SK-N-SH (cell line): ENCODE measurements at regions not wholly inside any gene's neighbourhood (a gene's known extent, or its start where the extent isn't known, plus 50 kb on each side); places are given as distances from the start of the nearest gene placed in this dataset.

Experiments
- CTCF ChIA-PET: fragments of 300-600, 350-600 bp; formaldehyde crosslinking; extraction: SDS; loops from one replicate; lab custom pipeline; 2021; lab: Yijun Ruan, JAX
- POLR2A ChIA-PET: fragments of 350-600 bp; sonication (Branson Sonifier 250); formaldehyde crosslinking; extraction: SDS; loops from one replicate; lab custom pipeline; 2020; ENCODE audit warnings: antibody characterized with exemption, inconsistent platforms; lab: Yijun Ruan, JAX
- DNase-seq: peaks from one replicate; pipeline ENCODE4 v3.0.0; 2012
- H2AFZ ChIP-seq: fragments of 200-600 bp; sonication (generic); 2 replicates; pipeline ENCODE4 v1.8.1; 2016; ENCODE audit warnings: antibody characterized with exemption, mild to moderate bottlenecking, low read depth
- H3F3A ChIP-seq: fragments of 200-600 bp; sonication (generic); replicated peaks from 2 replicates; pipeline ENCODE3; 2016; ENCODE audit warnings: antibody characterized with exemption, mild to moderate bottlenecking; ENCODE audit not compliant: insufficient read depth
- H3K27ac ChIP-seq, 2 experiments: fragments of 200-500 bp in 1 of 2; fragments of 200-600 bp in 1 of 2; sonication (Bioruptor generic) in 1 of 2; sonication (generic), shearing (Covaris generic) in 1 of 2; 2 replicates each; pipeline versions ENCODE4 v1.5.1 to v1.6.1; 2014 to 2016; ENCODE audit warnings: low read depth in 2 of 2, inconsistent platforms in 1 of 2, low read length in 1 of 2, mild to moderate bottlenecking in 1 of 2, mixed read lengths in 1 of 2
- H3K27me3 ChIP-seq: fragments of 200-600 bp; sonication (generic), shearing (Covaris generic); 2 replicates; pipeline ENCODE4 v1.6.1; 2016; ENCODE audit warnings: mixed run types; ENCODE audit not compliant: insufficient read depth
- H3K36me3 ChIP-seq, 2 experiments: fragments of 200-500 bp in 1 of 2; fragments of 200-600 bp in 1 of 2; sonication (Bioruptor generic) in 1 of 2; sonication (generic) in 1 of 2; replicated peaks in 1 of 2; 2 replicates each; pipeline versions ENCODE3 to v1.5.1; 2014 to 2016; ENCODE audit warnings: low read length in 1 of 2, mild to moderate bottlenecking in 1 of 2; ENCODE audit not compliant: insufficient read depth in 2 of 2, control insufficient read depth in 1 of 2
- H3K4me1 ChIP-seq, 2 experiments: fragments of 200-500 bp in 1 of 2; fragments of 200-600 bp in 1 of 2; sonication (Bioruptor generic) in 1 of 2; sonication (generic), shearing (Covaris generic) in 1 of 2; 2 replicates each; pipeline versions ENCODE4 v1.5.1 to v1.6.1; 2014 to 2016; ENCODE audit warnings: low read depth in 1 of 2, low read length in 1 of 2, mixed run types in 1 of 2; ENCODE audit not compliant: insufficient read depth in 2 of 2, control insufficient read depth in 1 of 2
- H3K4me2 ChIP-seq: fragments of 200-600 bp; sonication (generic), shearing (Covaris generic); 2 replicates; pipeline ENCODE4 v1.6.1; 2017; ENCODE audit warnings: mixed run types
- H3K4me3 ChIP-seq, 2 experiments: fragments of 200-500 bp in 1 of 2; fragments of 200-600 bp in 1 of 2; sonication (Bioruptor generic) in 1 of 2; sonication (generic), shearing (Covaris generic) in 1 of 2; 2 replicates each; pipeline versions ENCODE4 v1.5.1 to v1.8.1; 2014 to 2016; ENCODE audit warnings: low read depth in 2 of 2, inconsistent platforms in 1 of 2, low read length in 1 of 2, mild to moderate bottlenecking in 1 of 2, mixed read lengths in 1 of 2, moderate library complexity in 1 of 2
- H3K79me2 ChIP-seq: fragments of 200-600 bp; sonication (generic); 2 replicates; pipeline ENCODE4 v1.8.1; 2017; ENCODE audit warnings: mild to moderate bottlenecking; ENCODE audit not compliant: insufficient read depth
- H3K9ac ChIP-seq: fragments of 200-600 bp; sonication (generic); 2 replicates; pipeline ENCODE4 v1.6.1; 2017; ENCODE audit warnings: mixed run types
- H3K9me2 ChIP-seq: fragments of 200-600 bp; sonication (generic); 2 replicates; pipeline ENCODE4 v1.6.1; 2017; ENCODE audit warnings: mixed run types
- H3K9me3 ChIP-seq: fragments of 200-600 bp; sonication (generic); 2 replicates; pipeline ENCODE4 v1.6.1; 2017; ENCODE audit warnings: mixed run types, mild to moderate bottlenecking, moderate library complexity
- H4K20me1 ChIP-seq: fragments of 200-600 bp; sonication (generic); 2 replicates; pipeline ENCODE4 v1.6.1; 2017; ENCODE audit warnings: mild to moderate bottlenecking, mixed run types; ENCODE audit not compliant: insufficient read depth
- EZH2phosphoT487 ChIP-seq: fragments of 200-600 bp; sonication (generic); IDR thresholded peaks from 2 replicates; pipeline ENCODE4 v1.6.1; 2017; ENCODE audit warnings: low read depth, mixed run types, mild to moderate bottlenecking, antibody characterized with exemption, moderate library complexity, borderline replicate concordance
- FOXJ3 ChIP-seq: sonication (generic); formaldehyde crosslinking; IDR thresholded peaks from 2 replicates; pipeline ENCODE4 v1.5.1; 2020; ENCODE audit warnings: mild to moderate bottlenecking, missing genetic modification reagents
- JUND ChIP-seq: IDR thresholded peaks from 2 replicates; pipeline ENCODE4 v1.4.0; 2012
- NFIC ChIP-seq: IDR thresholded peaks from 2 replicates; pipeline ENCODE4 v1.4.0; 2012; ENCODE audit warnings: borderline replicate concordance
- NRF1 ChIP-seq: IDR thresholded peaks from 2 replicates; pipeline ENCODE4 v1.6.1; 2012; ENCODE audit warnings: low read depth, mild to moderate bottlenecking, low read length
- POLR2AphosphoS5 ChIP-seq: IDR thresholded peaks from 2 replicates; pipeline ENCODE4 v1.6.1; 2012; ENCODE audit warnings: low read depth, low read length
- RAD21 ChIP-seq: IDR thresholded peaks from 2 replicates; pipeline ENCODE4 v1.6.1; 2012; ENCODE audit warnings: mild to moderate bottlenecking, low read length
- RFX5 ChIP-seq: IDR thresholded peaks from 2 replicates; pipeline ENCODE4 v1.6.1; 2012; ENCODE audit warnings: mild to moderate bottlenecking, improper control_type of control experiment, low read length
- RXRA ChIP-seq: IDR thresholded peaks from 2 replicates; pipeline ENCODE4 v1.4.0; 2012; ENCODE audit warnings: low read depth, mild to moderate bottlenecking, borderline replicate concordance
- SMC3 ChIP-seq: IDR thresholded peaks from 2 replicates; pipeline ENCODE4 v1.6.1; 2012; ENCODE audit warnings: low read depth, low read length, improper control_type of control experiment
- TAF1 ChIP-seq: IDR thresholded peaks from 2 replicates; pipeline ENCODE4 v1.6.1; 2012; ENCODE audit warnings: low read depth, mild to moderate bottlenecking, low read length, moderate library complexity, borderline replicate concordance
- TCF12 ChIP-seq: IDR thresholded peaks from 2 replicates; pipeline ENCODE4 v1.4.0; 2012
- TEAD4 ChIP-seq: IDR thresholded peaks from 2 replicates; pipeline ENCODE4 v1.4.0; 2012; ENCODE audit warnings: mild to moderate bottlenecking, borderline replicate concordance; ENCODE audit not compliant: insufficient read depth
- YY1 ChIP-seq: IDR thresholded peaks from 2 replicates; pipeline ENCODE4 v1.4.0; 2012; ENCODE audit warnings: low read depth, mild to moderate bottlenecking
- WGBS: methylation state at CpG from one replicate; pipeline ENCODE4 v1.1.6; 2017; ENCODE audit warnings: low lambda C conversion rate; 5-methylcytosine and 5-hydroxymethylcytosine counted together
- TF ChIP-seq, protein P1 (sequence below): IDR thresholded peaks from 2 replicates; pipeline ENCODE4 v1.4.0; 2012; ENCODE audit warnings: low read depth, borderline replicate concordance
- TF ChIP-seq, protein P2 (sequence below): IDR thresholded peaks from 2 replicates; pipeline ENCODE4 v1.6.1; 2012; ENCODE audit warnings: mild to moderate bottlenecking, low read depth, low read length, moderate library complexity
- TF ChIP-seq, protein P3 (sequence below): fragments of 200-600 bp; sonication (generic); IDR thresholded peaks from 2 replicates; pipeline ENCODE4 v1.6.1; 2017; ENCODE audit warnings: antibody characterized with exemption, mild to moderate bottlenecking, moderate library complexity
- TF ChIP-seq, protein P4 (sequence below): IDR thresholded peaks from 2 replicates; pipeline ENCODE4; 2012
- TF ChIP-seq, protein P5 (sequence below): fragments of 150-350 bp; IDR thresholded peaks from 2 replicates; pipeline ENCODE4 v1.6.1; 2017; ENCODE audit warnings: antibody characterized with exemption, low read length, low read depth, borderline replicate concordance
- TF ChIP-seq, protein P6 (sequence below): fragments of 150-350 bp; IDR thresholded peaks from 2 replicates; pipeline ENCODE4 v1.6.1; 2016; ENCODE audit warnings: mild to moderate bottlenecking, low read depth, low read length

DNA sequence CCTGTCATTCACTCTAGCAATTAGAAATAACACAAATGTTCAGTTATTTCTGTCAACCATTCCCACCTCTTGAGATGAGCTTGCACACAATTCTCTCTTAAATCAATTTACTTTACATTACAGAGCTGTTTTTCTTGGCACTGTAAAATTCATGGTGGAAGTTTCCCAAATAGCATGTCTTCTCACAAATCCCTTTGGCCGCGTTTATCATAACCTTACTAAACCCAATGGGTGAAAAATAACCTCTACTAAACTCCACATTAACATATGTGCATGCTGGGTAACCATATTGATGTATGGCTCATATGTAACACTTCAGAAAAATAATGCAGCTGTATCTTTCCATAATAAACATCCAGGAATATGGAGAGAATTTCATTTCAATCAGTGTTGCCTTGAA is 75.5 kb upstream of the SULT1C3 start:
- Histone ChIP-seq H3K36me3 (no peaks in the 10 kb centered on the region), H3K27me3 (no peaks in the 10 kb centered on the region), H3K4me2 (no peak overlapping the region), H3K27ac (no peak overlapping the region), H3K79me2 (no peaks in the 10 kb centered on the region), H3K9ac (no peak overlapping the region), H4K20me1 (no peaks in the 10 kb centered on the region), H3F3A (no peaks in the 10 kb centered on the region), H3K9me2 (no peaks in the 10 kb centered on the region), H3K4me1 (no peaks in the 10 kb centered on the region), H3K4me3 (no peak overlapping the region), H2AFZ (no peak overlapping the region), H3K9me3 (no peaks in the 10 kb centered on the region)
- POLR2A ChIA-PET = no interaction called here
- DNase-seq = no peak
- TF ChIP-seq TEAD4 = no peak
- TF ChIP-seq, protein P1, sequence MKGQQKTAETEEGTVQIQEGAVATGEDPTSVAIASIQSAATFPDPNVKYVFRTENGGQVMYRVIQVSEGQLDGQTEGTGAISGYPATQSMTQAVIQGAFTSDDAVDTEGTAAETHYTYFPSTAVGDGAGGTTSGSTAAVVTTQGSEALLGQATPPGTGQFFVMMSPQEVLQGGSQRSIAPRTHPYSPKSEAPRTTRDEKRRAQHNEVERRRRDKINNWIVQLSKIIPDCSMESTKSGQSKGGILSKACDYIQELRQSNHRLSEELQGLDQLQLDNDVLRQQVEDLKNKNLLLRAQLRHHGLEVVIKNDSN = no peak
- no peak for TF ChIP-seq JUND
- TF ChIP-seq YY1 = no peak
- TF ChIP-seq NRF1 = no peak
- TF ChIP-seq TCF12 = no peak
- TF ChIP-seq TAF1 = no peak
- TF ChIP-seq, protein P2, sequence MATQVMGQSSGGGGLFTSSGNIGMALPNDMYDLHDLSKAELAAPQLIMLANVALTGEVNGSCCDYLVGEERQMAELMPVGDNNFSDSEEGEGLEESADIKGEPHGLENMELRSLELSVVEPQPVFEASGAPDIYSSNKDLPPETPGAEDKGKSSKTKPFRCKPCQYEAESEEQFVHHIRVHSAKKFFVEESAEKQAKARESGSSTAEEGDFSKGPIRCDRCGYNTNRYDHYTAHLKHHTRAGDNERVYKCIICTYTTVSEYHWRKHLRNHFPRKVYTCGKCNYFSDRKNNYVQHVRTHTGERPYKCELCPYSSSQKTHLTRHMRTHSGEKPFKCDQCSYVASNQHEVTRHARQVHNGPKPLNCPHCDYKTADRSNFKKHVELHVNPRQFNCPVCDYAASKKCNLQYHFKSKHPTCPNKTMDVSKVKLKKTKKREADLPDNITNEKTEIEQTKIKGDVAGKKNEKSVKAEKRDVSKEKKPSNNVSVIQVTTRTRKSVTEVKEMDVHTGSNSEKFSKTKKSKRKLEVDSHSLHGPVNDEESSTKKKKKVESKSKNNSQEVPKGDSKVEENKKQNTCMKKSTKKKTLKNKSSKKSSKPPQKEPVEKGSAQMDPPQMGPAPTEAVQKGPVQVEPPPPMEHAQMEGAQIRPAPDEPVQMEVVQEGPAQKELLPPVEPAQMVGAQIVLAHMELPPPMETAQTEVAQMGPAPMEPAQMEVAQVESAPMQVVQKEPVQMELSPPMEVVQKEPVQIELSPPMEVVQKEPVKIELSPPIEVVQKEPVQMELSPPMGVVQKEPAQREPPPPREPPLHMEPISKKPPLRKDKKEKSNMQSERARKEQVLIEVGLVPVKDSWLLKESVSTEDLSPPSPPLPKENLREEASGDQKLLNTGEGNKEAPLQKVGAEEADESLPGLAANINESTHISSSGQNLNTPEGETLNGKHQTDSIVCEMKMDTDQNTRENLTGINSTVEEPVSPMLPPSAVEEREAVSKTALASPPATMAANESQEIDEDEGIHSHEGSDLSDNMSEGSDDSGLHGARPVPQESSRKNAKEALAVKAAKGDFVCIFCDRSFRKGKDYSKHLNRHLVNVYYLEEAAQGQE = no peak
- CTCF ChIA-PET = no interaction called here
- WGBS = 84% methylated on average over 2 of the region's 2 CpGs

DNA sequence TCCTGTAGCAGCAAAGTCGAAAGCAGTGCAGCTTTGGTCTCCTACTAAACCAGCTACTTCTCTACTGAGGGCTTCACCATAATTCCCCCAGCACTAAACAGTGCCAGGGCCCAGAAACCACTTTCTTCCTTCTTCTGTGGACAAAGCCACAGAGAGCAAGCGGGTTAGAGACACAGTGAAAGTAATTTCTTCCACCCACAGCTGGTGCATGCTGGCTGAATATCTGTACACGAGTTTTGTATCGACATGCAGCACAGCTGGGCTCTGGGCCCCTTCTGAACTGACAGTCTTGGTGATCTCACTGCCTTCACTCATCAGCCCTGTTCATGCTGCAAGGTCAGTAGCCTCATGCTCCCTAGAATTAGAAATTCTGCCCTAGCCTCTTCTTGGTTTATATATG is 74.0 kb upstream of the SULT1C3 start:
- 44% methylated on average over 3 of the region's 4 CpGs for WGBS
- CTCF ChIA-PET = interaction anchor here (0.6 kb wide), 1 partner anchor 29 kb away, joined by 3 read pairs; no protein-coding TSS in a partner anchor
- TF ChIP-seq RXRA (no peak), FOXJ3 (CRISPR knock-in tag) (no peak), RAD21 (no peak), SMC3 (no peak), NFIC (no peak), EZH2phosphoT487 (no peak), YY1 (no peak), POLR2AphosphoS5 (no peak), RFX5 (no peak), JUND (no peak)
- TF ChIP-seq, protein P3, sequence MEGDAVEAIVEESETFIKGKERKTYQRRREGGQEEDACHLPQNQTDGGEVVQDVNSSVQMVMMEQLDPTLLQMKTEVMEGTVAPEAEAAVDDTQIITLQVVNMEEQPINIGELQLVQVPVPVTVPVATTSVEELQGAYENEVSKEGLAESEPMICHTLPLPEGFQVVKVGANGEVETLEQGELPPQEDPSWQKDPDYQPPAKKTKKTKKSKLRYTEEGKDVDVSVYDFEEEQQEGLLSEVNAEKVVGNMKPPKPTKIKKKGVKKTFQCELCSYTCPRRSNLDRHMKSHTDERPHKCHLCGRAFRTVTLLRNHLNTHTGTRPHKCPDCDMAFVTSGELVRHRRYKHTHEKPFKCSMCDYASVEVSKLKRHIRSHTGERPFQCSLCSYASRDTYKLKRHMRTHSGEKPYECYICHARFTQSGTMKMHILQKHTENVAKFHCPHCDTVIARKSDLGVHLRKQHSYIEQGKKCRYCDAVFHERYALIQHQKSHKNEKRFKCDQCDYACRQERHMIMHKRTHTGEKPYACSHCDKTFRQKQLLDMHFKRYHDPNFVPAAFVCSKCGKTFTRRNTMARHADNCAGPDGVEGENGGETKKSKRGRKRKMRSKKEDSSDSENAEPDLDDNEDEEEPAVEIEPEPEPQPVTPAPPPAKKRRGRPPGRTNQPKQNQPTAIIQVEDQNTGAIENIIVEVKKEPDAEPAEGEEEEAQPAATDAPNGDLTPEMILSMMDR = no peak
- TF ChIP-seq, protein P4, sequence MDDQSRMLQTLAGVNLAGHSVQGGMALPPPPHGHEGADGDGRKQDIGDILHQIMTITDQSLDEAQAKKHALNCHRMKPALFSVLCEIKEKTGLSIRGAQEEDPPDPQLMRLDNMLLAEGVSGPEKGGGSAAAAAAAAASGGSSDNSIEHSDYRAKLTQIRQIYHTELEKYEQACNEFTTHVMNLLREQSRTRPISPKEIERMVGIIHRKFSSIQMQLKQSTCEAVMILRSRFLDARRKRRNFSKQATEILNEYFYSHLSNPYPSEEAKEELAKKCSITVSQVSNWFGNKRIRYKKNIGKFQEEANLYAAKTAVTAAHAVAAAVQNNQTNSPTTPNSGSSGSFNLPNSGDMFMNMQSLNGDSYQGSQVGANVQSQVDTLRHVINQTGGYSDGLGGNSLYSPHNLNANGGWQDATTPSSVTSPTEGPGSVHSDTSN = no peak
- TF ChIP-seq, protein P5, sequence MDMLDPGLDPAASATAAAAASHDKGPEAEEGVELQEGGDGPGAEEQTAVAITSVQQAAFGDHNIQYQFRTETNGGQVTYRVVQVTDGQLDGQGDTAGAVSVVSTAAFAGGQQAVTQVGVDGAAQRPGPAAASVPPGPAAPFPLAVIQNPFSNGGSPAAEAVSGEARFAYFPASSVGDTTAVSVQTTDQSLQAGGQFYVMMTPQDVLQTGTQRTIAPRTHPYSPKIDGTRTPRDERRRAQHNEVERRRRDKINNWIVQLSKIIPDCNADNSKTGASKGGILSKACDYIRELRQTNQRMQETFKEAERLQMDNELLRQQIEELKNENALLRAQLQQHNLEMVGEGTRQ = no peak
- TF ChIP-seq, protein P6, sequence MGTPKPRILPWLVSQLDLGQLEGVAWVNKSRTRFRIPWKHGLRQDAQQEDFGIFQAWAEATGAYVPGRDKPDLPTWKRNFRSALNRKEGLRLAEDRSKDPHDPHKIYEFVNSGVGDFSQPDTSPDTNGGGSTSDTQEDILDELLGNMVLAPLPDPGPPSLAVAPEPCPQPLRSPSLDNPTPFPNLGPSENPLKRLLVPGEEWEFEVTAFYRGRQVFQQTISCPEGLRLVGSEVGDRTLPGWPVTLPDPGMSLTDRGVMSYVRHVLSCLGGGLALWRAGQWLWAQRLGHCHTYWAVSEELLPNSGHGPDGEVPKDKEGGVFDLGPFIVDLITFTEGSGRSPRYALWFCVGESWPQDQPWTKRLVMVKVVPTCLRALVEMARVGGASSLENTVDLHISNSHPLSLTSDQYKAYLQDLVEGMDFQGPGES = no peak

More for the DNA sequence above, 74.0 kb upstream of the SULT1C3 start:
- Histone ChIP-seq H3K36me3 (no peaks in the 10 kb centered on the region), H3K9me3 (no peaks in the 10 kb centered on the region), H4K20me1 (no peaks in the 10 kb centered on the region), H3K79me2 (no peaks in the 10 kb centered on the region), H3K9me2 (no peaks in the 10 kb centered on the region), H3K4me3 (no peak overlapping the region), H3K4me1 (no peaks in the 10 kb centered on the region), H3K9ac (no peak overlapping the region), H3K27me3 (no peaks in the 10 kb centered on the region), H3K4me2 (no peak overlapping the region), H2AFZ (no peak overlapping the region), H3F3A (no peaks in the 10 kb centered on the region), H3K27ac (no peak overlapping the region)
- DNase-seq = no peak
- POLR2A ChIA-PET = no interaction called here
